GM12892 (cell line): ENCODE measurements at regions not wholly inside any gene's neighbourhood (a gene's known extent, or its start where the extent isn't known, plus 50 kb on each side); places are given as distances from the start of the nearest gene placed in this dataset.

Experiments
- POLR2A ChIP-seq: IDR thresholded peaks from 2 replicates; pipeline ENCODE4 v1.6.1; 2011; ENCODE audit warnings: low read depth, low read length, control low read depth
- POLR2AphosphoS5 ChIP-seq: IDR thresholded peaks from 2 replicates; pipeline ENCODE4 v1.6.1; 2011; ENCODE audit warnings: low read depth, low read length, control low read depth
- TAF1 ChIP-seq: IDR thresholded peaks from 2 replicates; pipeline ENCODE4 v1.6.1; 2011; ENCODE audit warnings: low read depth, mild to moderate bottlenecking, control low read depth, low read length, borderline replicate concordance

GRCh38 chr17:15886804-15887203 is 58.1 kb upstream of the ADORA2B start:
- TF ChIP-seq POLR2AphosphoS5 (no peak), POLR2A (no peak), TAF1 (no peak)
